Erythroblast (primary cell): ENCODE measurements at regions not wholly inside any gene's neighbourhood (a gene's known extent, or its start where the extent isn't known, plus 50 kb on each side); places are given as distances from the start of the nearest gene placed in this dataset.

Experiments used
- GATA1 ChIP-seq: IDR thresholded peaks from 2 replicates; pipeline ENCODE4 v1.6.1; 2011; ENCODE audit warnings: low read depth, mild to moderate bottlenecking, control low read depth, low read length, moderate library complexity
- POLR2A ChIP-seq: IDR thresholded peaks from 2 replicates; pipeline ENCODE4 v1.6.1; 2011; ENCODE audit warnings: mild to moderate bottlenecking, low read length

DNA sequence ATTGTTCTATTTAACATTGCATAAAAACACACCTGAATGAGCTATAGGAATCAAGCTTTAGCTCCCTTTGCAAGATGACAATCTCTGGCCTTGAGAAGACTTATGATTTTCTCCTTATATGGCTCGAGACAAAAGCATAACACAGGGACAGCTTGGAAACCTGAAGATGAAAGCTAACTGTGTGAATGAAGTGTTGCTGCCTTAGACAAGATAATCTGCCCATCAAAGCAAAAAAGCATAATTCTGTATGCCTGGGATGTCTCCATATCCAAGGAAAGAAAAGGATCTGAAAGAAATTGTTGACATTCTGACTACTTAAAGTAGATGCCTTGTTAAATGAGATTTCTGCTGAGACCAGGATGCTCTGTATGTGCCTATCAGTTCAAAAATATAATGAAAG is 526.7 kb upstream of the TOM1L1 start:
- TF ChIP-seq POLR2A: no peak
- TF ChIP-seq GATA1: no peak
